ENCODE measurements at regions not wholly inside any gene's neighbourhood (a gene's known extent, or its start where the extent isn't known, plus 50 kb on each side); places are given as distances from the start of the nearest gene placed in this dataset.

DNA sequence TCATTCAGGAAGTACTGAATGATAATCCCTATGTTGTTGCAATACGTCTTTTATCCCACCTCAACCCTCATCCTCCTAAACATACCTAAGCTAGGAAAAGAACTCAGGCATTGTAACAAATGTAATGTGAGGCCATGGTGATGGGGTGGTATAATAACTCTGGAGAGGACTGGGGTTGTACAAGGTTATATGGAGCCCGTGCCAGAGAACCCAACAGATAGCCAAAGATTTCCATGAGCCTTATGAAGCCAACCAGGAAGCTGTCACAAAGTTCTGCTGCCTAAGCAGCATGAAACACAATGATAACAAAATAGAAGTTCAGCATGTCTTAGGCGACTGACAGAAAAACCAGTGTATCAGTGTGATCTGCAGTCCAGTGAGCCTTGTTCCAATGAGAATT, 394.1 kb upstream of the NBEA start:
- 68 to 74% methylated on average over 3 of the region's 3 CpGs for WGBS, 2 donors
- Histone ChIP-seq H3K36me3 (no peaks in the 10 kb centered on the region), H3K27me3 (no peaks in the 10 kb centered on the region), H3K27ac (no peak overlapping the region), H3K9me3 (no peaks in the 10 kb centered on the region), H3K4me1 (peaks cover 6 to 11% of the 10 kb centered on the region in 2 donors), H3K4me3 (replicated peaks in 1 of 3) (no peak overlapping the region)
- no peak for DNase-seq
- intact Hi-C loops (cut with DNase I), result no loop called here
- TF ChIP-seq, protein P1, sequence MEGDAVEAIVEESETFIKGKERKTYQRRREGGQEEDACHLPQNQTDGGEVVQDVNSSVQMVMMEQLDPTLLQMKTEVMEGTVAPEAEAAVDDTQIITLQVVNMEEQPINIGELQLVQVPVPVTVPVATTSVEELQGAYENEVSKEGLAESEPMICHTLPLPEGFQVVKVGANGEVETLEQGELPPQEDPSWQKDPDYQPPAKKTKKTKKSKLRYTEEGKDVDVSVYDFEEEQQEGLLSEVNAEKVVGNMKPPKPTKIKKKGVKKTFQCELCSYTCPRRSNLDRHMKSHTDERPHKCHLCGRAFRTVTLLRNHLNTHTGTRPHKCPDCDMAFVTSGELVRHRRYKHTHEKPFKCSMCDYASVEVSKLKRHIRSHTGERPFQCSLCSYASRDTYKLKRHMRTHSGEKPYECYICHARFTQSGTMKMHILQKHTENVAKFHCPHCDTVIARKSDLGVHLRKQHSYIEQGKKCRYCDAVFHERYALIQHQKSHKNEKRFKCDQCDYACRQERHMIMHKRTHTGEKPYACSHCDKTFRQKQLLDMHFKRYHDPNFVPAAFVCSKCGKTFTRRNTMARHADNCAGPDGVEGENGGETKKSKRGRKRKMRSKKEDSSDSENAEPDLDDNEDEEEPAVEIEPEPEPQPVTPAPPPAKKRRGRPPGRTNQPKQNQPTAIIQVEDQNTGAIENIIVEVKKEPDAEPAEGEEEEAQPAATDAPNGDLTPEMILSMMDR (IDR thresholded peaks at IDR 0.05), result no peak
- TF ChIP-seq POLR2A (IDR thresholded peaks at IDR 0.05), result no peak

DNA sequence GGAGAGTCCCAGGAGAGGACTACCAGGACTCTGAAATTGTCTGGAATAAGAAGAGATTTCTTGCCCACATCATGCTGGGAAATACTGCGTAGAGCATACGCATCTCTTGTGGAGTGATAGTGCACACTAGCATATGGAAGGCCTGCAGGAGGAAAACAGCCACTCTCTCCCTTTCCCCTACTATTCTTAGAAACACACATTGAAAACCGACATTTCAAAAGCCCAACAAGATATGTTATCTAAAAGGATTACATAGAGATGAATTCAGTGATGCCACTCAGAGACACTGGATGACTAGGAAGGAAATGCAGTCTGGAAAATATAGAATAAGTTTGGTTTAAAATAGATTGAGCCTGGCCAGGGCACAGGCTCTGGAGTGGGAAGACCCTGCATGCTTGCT, 388.7 kb upstream of the NBEA start:
- Histone ChIP-seq H3K9me3 (no peaks in the 10 kb centered on the region), H3K4me1 (peaks cover 0 to 2% of the 10 kb centered on the region in 2 donors), H3K27me3 (no peaks in the 10 kb centered on the region), H3K36me3 (no peaks in the 10 kb centered on the region), H3K4me3 (replicated peaks in 1 of 3) (no peak overlapping the region), H3K27ac (no peak overlapping the region)
- no peak for DNase-seq
- intact Hi-C loops (cut with DNase I), result no loop called here
- TF ChIP-seq, protein P1 (IDR thresholded peaks at IDR 0.05), result no peak
- TF ChIP-seq POLR2A (IDR thresholded peaks at IDR 0.05), result no peak
- 91 to 95% methylated on average over 3 of the region's 3 CpGs for WGBS, 2 donors

DNA sequence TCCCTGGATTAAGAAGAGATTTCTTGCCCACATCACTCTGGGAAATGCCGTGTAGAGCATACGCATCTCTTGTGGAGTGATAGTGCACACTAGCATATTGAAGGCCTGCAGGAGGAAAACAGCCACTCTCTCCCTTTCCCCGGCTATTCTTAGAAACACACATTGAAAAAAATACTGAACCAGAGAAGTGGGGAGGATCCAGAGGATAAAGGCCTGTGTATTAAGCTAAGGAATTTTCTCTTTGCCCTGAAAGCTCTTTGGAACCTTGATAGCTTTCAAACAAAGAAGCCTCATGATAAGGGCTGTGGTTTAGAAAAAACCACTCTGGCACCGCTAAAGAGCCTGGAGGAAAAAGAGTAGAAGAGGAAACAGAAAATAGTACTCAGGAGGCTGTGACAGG, 386.1 kb upstream of the NBEA start:
- DNase-seq, result no peak
- H3K27me3 ChIP-seq, result no peaks in the 10 kb centered on the region
- 75 to 76% methylated on average over 4 of the region's 4 CpGs for WGBS, 2 donors
- H3K9me3 ChIP-seq, result no peaks in the 10 kb centered on the region
- H3K27ac ChIP-seq, result no peak overlapping the region
- TF ChIP-seq, protein P1 (IDR thresholded peaks at IDR 0.05), result no peak
- TF ChIP-seq POLR2A (IDR thresholded peaks at IDR 0.05), result no peak
- no peaks in the 10 kb centered on the region for H3K4me1 ChIP-seq
- no peaks in the 10 kb centered on the region for H3K36me3 ChIP-seq
- H3K4me3 ChIP-seq (replicated peaks in 1 of 3), result no peak overlapping the region
- intact Hi-C loops (cut with DNase I), result no loop called here

DNA sequence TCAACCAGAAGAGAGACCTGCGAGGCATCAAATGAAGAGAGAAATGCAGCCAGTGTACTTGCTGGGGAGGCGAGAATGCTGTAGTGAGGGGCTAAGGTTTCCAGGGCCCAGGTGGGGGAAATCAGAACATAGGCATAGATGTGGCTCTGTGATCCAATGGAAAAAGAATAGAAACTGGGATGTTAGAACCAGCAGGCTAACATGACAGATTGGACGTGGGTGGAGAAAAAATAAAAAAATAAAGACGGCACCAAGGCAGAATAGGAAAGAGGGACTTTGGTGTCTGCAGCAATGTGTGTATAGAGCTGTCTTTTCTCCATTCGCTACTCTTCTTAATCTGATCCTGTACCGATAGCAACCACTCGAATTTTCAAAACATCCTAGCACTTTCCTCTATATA, 381.0 kb upstream of the NBEA start:
- intact Hi-C loops (cut with DNase I), result no loop called here
- TF ChIP-seq, protein P1 (IDR thresholded peaks at IDR 0.05), result no peak
- TF ChIP-seq POLR2A (IDR thresholded peaks at IDR 0.05), result no peak
- H3K27me3 ChIP-seq, result no peaks in the 10 kb centered on the region
- H3K9me3 ChIP-seq, result no peaks in the 10 kb centered on the region
- WGBS, 2 donors, result 80 to 83% methylated on average over 7 of the region's 7 CpGs
- no peaks in the 10 kb centered on the region for H3K4me1 ChIP-seq
- H3K4me3 ChIP-seq (replicated peaks in 1 of 3), result no peak overlapping the region
- H3K27ac ChIP-seq, result no peak overlapping the region
- no peaks in the 10 kb centered on the region for H3K36me3 ChIP-seq
- no peak for DNase-seq

DNA sequence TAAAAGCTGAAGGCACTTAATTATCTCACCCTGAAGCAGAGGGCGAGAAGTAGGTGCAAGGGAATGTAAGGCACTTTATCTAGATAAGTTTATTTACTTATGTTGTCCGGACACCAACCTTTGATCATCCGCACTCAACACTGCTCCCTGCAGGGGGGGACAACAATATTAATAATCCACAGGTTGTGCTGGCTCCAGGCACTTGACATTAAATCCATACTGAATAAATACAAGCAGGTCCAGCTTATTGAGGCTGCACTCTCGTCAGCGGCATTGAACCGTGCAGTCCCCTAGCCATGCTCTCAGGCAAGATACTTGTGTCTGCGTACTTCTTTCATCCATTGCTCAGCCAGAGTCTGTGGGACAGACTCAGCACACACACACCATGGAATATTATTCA, 374.5 kb upstream of the NBEA start:
- Histone ChIP-seq H3K9me3 (no peaks in the 10 kb centered on the region), H3K27ac (no peak overlapping the region), H3K27me3 (no peaks in the 10 kb centered on the region), H3K4me3 (replicated peaks in 1 of 3) (no peak overlapping the region), H3K36me3 (no peaks in the 10 kb centered on the region), H3K4me1 (peaks cover 0 to 5% of the 10 kb centered on the region in 2 donors)
- intact Hi-C loops (cut with DNase I), result no loop called here
- TF ChIP-seq POLR2A (IDR thresholded peaks at IDR 0.05), result no peak
- TF ChIP-seq, protein P1 (IDR thresholded peaks at IDR 0.05), result no peak
- WGBS, 2 donors, result 47 to 56% methylated on average over 7 of the region's 7 CpGs
- peak; percentile 23 to 24 for DNase-seq

All from thyroid gland (tissue), 4 donors.